ENCODE measurements at regions not wholly inside any gene's neighbourhood (a gene's known extent, or its start where the extent isn't known, plus 50 kb on each side); places are given as distances from the start of the nearest gene placed in this dataset.
A peak's percentile ranks its signal among the peaks of the same experiment; 100 is the strongest.

DNA sequence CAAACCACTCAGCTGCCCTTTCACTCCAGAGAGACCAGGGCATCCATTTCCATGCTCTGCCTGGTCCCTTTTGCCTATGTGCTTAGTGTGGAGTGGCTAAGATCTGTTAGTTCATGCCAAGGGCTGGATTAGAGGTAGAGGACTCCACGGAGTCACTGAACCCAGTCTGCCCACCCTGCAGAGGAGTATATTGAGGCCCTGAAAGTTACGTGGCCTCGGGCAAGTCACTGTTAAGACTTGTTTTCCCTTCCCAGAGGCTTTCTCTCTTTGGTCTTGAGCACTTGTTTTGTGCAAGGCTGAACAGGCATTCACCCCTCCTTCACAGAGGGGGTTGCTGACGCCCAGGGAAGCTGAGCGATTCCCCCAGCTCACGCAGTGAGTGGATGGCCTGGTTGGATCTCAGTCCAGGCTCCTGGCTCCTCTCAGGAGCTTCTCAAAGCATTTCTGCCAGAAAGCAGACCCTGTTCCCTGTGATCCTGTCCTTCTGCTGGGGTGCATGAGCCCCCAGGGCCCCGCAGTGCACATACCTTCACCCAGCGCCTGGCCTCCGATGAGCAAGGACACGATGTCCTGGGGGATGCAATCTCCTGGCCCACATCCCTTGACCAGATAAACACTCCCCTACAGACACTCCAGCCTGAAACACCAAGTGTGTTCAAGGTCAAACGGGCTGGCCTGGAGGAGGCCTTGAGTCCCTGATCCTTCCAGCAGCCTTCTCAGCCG, 153.4 kb upstream of the GSE1 start:
- DNase-seq (ENCODE audit: low spot score), result no peak

DNA sequence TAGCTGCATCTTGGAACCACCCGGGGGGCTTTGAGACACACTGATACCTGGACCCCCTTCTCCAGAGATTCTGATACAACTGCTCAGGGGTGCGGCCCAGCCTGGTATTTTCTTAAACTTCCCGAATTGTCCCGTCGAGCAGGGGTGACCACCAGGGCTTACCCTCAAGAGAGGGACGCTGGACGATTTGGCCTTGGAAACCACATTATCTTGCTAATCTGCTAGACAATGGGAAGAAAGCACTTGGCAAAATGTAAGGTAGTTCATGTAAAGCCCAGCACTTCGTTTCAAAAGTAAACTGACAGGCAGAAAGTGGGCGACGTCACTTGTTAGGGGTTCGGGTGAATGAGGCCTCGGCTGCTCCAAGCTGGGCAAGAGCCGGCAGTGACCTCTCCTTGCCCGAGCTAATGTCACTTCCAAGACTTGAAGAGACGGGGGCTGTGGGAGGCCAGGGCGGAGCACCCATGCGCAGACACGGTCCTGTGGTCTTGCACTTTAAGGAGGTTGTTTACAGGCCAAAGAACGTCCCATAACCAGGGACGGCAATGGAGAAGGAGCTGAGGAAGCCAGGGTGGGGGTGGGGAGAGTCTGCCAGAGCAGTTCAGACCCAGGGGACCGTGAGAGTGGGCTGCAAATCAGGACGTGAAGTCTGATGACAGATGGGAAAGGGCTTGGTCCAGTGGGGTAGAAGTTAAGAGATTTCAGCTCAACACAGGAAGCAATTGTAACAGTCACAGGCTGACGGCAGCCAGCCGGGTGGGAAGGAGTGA, 152.7 kb upstream of the GSE1 start:
- no peak for DNase-seq (ENCODE audit: low spot score)

GRCh38 chr16:85461022-85461813, 151.9 kb upstream of the GSE1 start:
- peak; percentile 71 for DNase-seq (ENCODE audit: low spot score)

DNA sequence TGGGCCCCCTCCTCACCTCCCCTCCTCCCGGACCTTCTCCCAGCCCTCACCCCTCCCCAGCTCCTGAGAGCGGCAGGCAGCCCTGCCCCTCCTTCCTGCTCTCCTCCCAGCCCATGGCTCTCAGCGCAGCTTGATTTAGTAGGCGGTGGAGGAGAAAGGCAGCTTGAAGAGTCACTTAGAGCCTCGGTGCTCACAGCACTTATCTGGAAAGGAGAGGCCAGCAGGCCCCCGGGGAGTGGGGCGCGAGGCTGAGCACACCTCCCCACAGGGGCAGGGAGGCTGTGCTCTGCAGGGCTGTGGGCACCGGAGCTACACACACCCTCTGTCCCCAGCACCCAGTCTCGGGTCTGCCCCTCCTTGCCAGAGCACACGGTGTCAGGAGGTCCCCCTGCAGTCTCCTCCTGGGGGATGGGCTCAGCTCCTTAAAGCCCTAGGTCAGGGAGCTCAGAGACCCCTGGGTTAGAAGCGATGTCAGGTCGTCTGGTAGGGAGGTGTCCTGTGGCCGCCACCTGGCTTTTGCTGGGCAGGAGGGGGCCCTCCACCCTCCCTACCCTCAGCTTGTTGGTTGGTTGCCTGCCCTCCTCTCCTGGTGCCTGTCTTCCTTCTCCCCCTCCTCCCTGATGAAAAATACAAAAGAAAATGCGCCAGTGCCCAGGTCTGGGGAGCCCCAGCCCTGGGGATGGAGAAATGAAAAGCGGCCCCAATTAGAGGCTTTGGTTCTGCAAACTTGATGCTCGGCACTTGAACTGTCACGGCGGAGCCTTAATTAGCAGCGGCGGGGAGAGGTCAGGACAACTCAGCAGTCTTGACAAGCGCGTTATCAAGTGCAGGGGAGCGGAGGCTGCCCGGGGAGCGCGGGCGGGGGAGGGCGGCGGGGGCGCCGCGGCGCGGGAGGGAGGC, 151.1 kb upstream of the GSE1 start:
- DNase-seq (ENCODE audit: low spot score), result peak; percentile 79

- no peak for DNase-seq (ENCODE audit: low spot score)
Measured at GRCh38 chr16:85462714-85463611, 150.2 kb upstream of the GSE1 start.

- DNase-seq (ENCODE audit: low spot score), result no peak
Measured at GRCh38 chr16:85463672-85464382, 149.3 kb upstream of the GSE1 start.

GRCh38 chr16:85464383-85465305, 148.5 kb upstream of the GSE1 start:
- DNase-seq (ENCODE audit: low spot score), result no peak

- DNase-seq (ENCODE audit: low spot score), result peak; percentile 88
Measured at GRCh38 chr16:85465328-85466303, 147.5 kb upstream of the GSE1 start.

- DNase-seq (ENCODE audit: low spot score), result no peak
Measured at GRCh38 chr16:85466304-85466700, 146.8 kb upstream of the GSE1 start.

GRCh38 chr16:85466989-85467388, 146.1 kb upstream of the GSE1 start:
- no peak for DNase-seq (ENCODE audit: low spot score)

DNA sequence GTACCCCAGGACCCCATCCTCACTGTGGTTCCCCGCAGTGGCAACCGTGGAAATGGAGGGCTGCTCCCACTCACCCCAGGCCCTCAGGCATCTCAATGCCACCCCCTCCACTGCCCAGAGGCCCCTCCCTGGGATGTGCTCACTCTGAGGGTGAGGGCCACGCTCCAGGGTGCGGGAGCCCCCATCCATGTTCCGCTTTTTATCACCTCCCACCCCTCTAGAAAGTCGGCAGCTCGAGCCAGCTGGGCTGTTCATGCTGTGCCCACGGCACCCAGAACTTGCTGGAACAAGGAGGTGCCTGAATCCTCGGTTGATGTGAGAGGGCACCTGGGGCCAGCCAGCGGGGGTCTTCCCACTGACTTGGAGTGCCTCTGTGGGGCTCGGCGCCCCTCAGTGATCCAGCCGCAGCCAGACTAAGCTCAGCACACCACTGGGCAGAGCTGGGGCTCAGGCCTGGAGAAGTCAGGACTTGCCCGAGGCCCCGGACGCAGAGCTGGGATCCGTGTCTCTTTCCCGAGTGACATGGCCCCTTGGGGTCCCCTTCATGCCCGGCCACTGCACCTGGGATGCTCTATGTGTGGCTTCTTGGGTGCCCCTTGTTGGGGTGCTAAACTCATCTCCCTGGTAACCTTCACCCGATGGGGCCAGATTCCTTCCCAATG, 143.1 kb upstream of the GSE1 start:
- no peak for DNase-seq (ENCODE audit: low spot score)

DNA sequence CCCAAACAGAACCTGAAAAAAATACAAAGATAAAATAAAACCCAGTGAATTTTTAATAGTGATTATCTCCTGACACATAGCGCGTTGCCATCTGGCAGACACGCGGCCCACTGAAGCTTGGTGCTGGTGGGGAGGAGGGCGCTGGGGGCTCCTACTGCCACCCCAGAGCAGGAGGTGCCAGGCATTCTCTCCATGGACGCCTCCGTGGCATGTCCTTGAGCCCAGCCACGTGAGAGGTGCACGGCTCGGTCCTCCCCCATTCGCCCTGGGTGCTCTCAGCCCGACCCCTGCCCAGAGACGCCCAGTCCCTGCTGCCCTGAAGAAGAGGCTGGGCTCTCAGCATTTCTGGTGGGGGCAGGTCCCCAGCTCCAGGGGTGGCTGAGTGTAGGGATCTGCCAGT, 142.2 kb upstream of the GSE1 start:
- DNase-seq (ENCODE audit: low spot score), result no peak

GRCh38 chr16:85471469-85472431, 141.4 kb upstream of the GSE1 start:
- DNase-seq (ENCODE audit: low spot score), result no peak

- DNase-seq (ENCODE audit: low spot score), result no peak
Measured at GRCh38 chr16:85472514-85472913, 140.6 kb upstream of the GSE1 start.

GRCh38 chr16:85473323-85473722, 139.8 kb upstream of the GSE1 start:
- no peak for DNase-seq (ENCODE audit: low spot score)

Data from GM03348 (cell line).